HuH-7.5 (cell line): ENCODE measurements at regions not wholly inside any gene's neighbourhood (a gene's known extent, or its start where the extent isn't known, plus 50 kb on each side); places are given as distances from the start of the nearest gene placed in this dataset.

Experiments
- DNase-seq: peaks from one replicate; pipeline ENCODE4 v3.0.0; 2011; ENCODE audit warnings: low spot score

- DNase-seq: no peak
Observed at GRCh38 chr15:70490148-70490837, 273.1 kb downstream of the UACA start.

- DNase-seq: no peak
Observed at GRCh38 chr15:70488941-70489848, 274.2 kb downstream of the UACA start.

GRCh38 chr15:70488002-70488605 lies 275.3 kb downstream of the UACA start:
- DNase-seq: peak; percentile 94

- no peak for DNase-seq
Observed at GRCh38 chr15:70487387-70487740, 276.0 kb downstream of the UACA start.

GRCh38 chr15:70486451-70487386 lies 276.6 kb downstream of the UACA start:
- peak; percentile 51 for DNase-seq

GRCh38 chr15:70486012-70486411 lies 277.3 kb downstream of the UACA start:
- DNase-seq: no peak

- no peak for DNase-seq
Observed at GRCh38 chr15:70484993-70485392, 278.4 kb downstream of the UACA start.

- no peak for DNase-seq
Observed at GRCh38 chr15:70483513-70483912, 279.8 kb downstream of the UACA start.

- DNase-seq: no peak
Observed at GRCh38 chr15:70480196-70480856, 283.0 kb downstream of the UACA start.

GRCh38 chr15:70479785-70480184 lies 283.6 kb downstream of the UACA start:
- no peak for DNase-seq

- DNase-seq: no peak
Observed at GRCh38 chr15:70479056-70479455, 284.3 kb downstream of the UACA start.

- no peak for DNase-seq
Observed at GRCh38 chr15:70478251-70478990, 284.9 kb downstream of the UACA start.

GRCh38 chr15:70477750-70478250 lies 285.6 kb downstream of the UACA start:
- DNase-seq: no peak

GRCh38 chr15:70476441-70476840 lies 286.9 kb downstream of the UACA start:
- DNase-seq: no peak

- no peak for DNase-seq
Observed at GRCh38 chr15:70475921-70476320, 287.4 kb downstream of the UACA start.

- no peak for DNase-seq
Observed at GRCh38 chr15:70475407-70475781, 288.0 kb downstream of the UACA start.

GRCh38 chr15:70474471-70475406 lies 288.6 kb downstream of the UACA start:
- no peak for DNase-seq

GRCh38 chr15:70473581-70474370 lies 289.6 kb downstream of the UACA start:
- no peak for DNase-seq
